GM12878 (cell line): ENCODE measurements at regions not wholly inside any gene's neighbourhood (a gene's known extent, or its start where the extent isn't known, plus 50 kb on each side); places are given as distances from the start of the nearest gene placed in this dataset.

Experiments used
- ATAC-seq: fragments of 200-7000 bp; cut with Tn5 transposase; 3 replicates; pipeline ENCODE4 v1.9.1; 2020; ENCODE audit warnings: mild to moderate bottlenecking, moderate library complexity
- BruUV-seq: library from RNA; stranded (reverse); fragments of 400-500 nt; replicated peaks from 2 replicates; lab custom pipeline; 2021; lab: Mats Ljungman, UMichigan
- CTCF ChIA-PET: fragments of 300-600 bp; sonication (Branson Sonifier 250); formaldehyde crosslinking; extraction: SDS; loops from one replicate; lab custom pipeline; 2021; ENCODE audit warnings: inconsistent platforms; lab: Yijun Ruan, JAX
- POLR2A ChIA-PET: fragments of 350-600 bp; formaldehyde crosslinking; extraction: SDS; loops from one replicate; lab custom pipeline; 2021; ENCODE audit warnings: inconsistent platforms; lab: Charles Lee
- RAD21 ChIA-PET: fragments of 300-600 bp; sonication (Branson Sonifier 250); formaldehyde crosslinking; loops from one replicate; lab custom pipeline; 2023; ENCODE audit warnings: antibody characterized with exemption; ENCODE audit not compliant: unreplicated experiment; lab: Charles Lee
- SMC1A ChIA-PET: fragments of 300-600 bp; sonication (Branson Sonifier 250); formaldehyde crosslinking; loops from one replicate; lab custom pipeline; 2023; ENCODE audit not compliant: unreplicated experiment, uncharacterized antibody; lab: Charles Lee
- DNase-seq: peaks from one replicate; pipeline ENCODE4 v3.0.0-alpha.2; 2011; ENCODE audit warnings: low read depth, low spot score
- FAIRE-seq: peaks from 3 replicates; lab custom pipeline; 2011; peaks lifted over from hg19 to GRCh38; lab: Jason Lieb, UNC
- H2AFZ ChIP-seq: 2 replicates; pipeline ENCODE4 v1.6.0; 2011; ENCODE audit warnings: low read depth, low read length, control low read depth; ENCODE audit not compliant: control insufficient read depth
- H3K27ac ChIP-seq: 2 replicates; pipeline ENCODE4 v1.5.1; 2011; ENCODE audit warnings: control low read depth; ENCODE audit not compliant: control insufficient read depth, insufficient read depth
- H3K27me3 ChIP-seq, 2 experiments: replicated peaks in 1 of 2; 2 replicates each; pipeline versions ENCODE4 v1.6.0 to v1.6.1; 2011; ENCODE audit warnings: low read length in 1 of 2; ENCODE audit not compliant: control insufficient read depth in 2 of 2, insufficient read depth in 2 of 2
- H3K36me3 ChIP-seq, 2 experiments: 2 replicates each; pipeline ENCODE4 v1.5.1; 2011; ENCODE audit warnings: low read length in 1 of 2; ENCODE audit not compliant: control insufficient read depth in 2 of 2, insufficient read depth in 2 of 2
- H3K4me1 ChIP-seq: 2 replicates; pipeline ENCODE4 v1.6.1; 2011; ENCODE audit warnings: mild to moderate bottlenecking, low read length, moderate library complexity, mixed read lengths; ENCODE audit not compliant: control insufficient read depth, insufficient read depth
- H3K4me2 ChIP-seq: 2 replicates; pipeline ENCODE4 v1.6.0; 2011; ENCODE audit warnings: control low read depth; ENCODE audit not compliant: control insufficient read depth, insufficient read depth
- H3K4me3 ChIP-seq: fragments of 200-600 bp; sonication (generic); 2 replicates; pipeline ENCODE4 v1.5.1; 2016
- H3K79me2 ChIP-seq: 2 replicates; pipeline ENCODE4 v1.6.0; 2011; ENCODE audit warnings: low read length; ENCODE audit not compliant: control insufficient read depth, insufficient read depth
- H3K9ac ChIP-seq: 2 replicates; pipeline ENCODE4 v1.8.0; 2011; ENCODE audit warnings: low read length, control low read depth, mixed read lengths; ENCODE audit not compliant: control insufficient read depth, insufficient read depth
- H3K9me3 ChIP-seq: replicated peaks from 3 replicates; pipeline ENCODE4 v1.5.1; 2011; ENCODE audit warnings: mild to moderate bottlenecking, low read length; ENCODE audit not compliant: control insufficient read depth, insufficient read depth
- H4K20me1 ChIP-seq: 2 replicates; pipeline ENCODE4 v1.6.0; 2011; ENCODE audit not compliant: control insufficient read depth, insufficient read depth
- ASH2L ChIP-seq: fragments of 300-600, 200-600 bp; sonication (generic); IDR thresholded peaks from 2 replicates; pipeline ENCODE4 v1.6.1; 2017; ENCODE audit warnings: low read depth, mild to moderate bottlenecking, borderline replicate concordance
- ATF7 ChIP-seq: fragments of 450-650 bp; IDR thresholded peaks from 2 replicates; pipeline ENCODE4 v1.6.1; 2016; ENCODE audit warnings: low read depth, mild to moderate bottlenecking
- BHLHE40 ChIP-seq, 2 experiments: fragments of 450-650 bp in 1 of 2; IDR thresholded peaks; 2 replicates each; pipeline ENCODE4 v1.6.1; 2011 to 2017; ENCODE audit warnings: low read depth in 2 of 2, borderline replicate concordance in 1 of 2, improper control_type of control experiment in 1 of 2, low read length in 1 of 2, mild to moderate bottlenecking in 1 of 2
- NR2C1 ChIP-seq: fragments of 450-650 bp; IDR thresholded peaks from 2 replicates; pipeline ENCODE4 v1.6.1; 2017; ENCODE audit warnings: antibody characterized with exemption, mild to moderate bottlenecking, moderate library complexity
- PAX5 ChIP-seq: IDR thresholded peaks from 2 replicates; pipeline ENCODE4 v1.6.1; 2011; ENCODE audit warnings: low read depth, low read length, borderline replicate concordance
- PML ChIP-seq: IDR thresholded peaks from 2 replicates; pipeline ENCODE4 v1.6.1; 2012; ENCODE audit warnings: low read length, inconsistent platforms
- POLR2A ChIP-seq: IDR thresholded peaks from 2 replicates; pipeline ENCODE4 v1.6.1; 2011; ENCODE audit warnings: low read depth, mild to moderate bottlenecking, low read length
- RAD21 ChIP-seq: IDR thresholded peaks from 2 replicates; pipeline ENCODE4 v1.6.1; 2011; ENCODE audit warnings: mild to moderate bottlenecking, low read depth, low read length, moderate library complexity; ENCODE audit not compliant: insufficient read depth
- STAT1 ChIP-seq: fragments of 450-650 bp; conservative IDR thresholded peaks from 2 replicates; pipeline ENCODE4 v1.6.1; 2014; ENCODE audit warnings: antibody characterized with exemption, mild to moderate bottlenecking
- TCF12 ChIP-seq: IDR thresholded peaks from 2 replicates; pipeline ENCODE4 v1.6.1; 2011; ENCODE audit warnings: low read depth, mild to moderate bottlenecking, low read length
- WGBS: methylation state at CpG from one replicate; pipeline ENCODE4 v1.1.6; 2016; ENCODE audit warnings: low lambda C conversion rate; ENCODE audit not compliant: insufficient replicate concordance, insufficient coverage; ENCODE audit errors: missing lambda C conversion rate; 5-methylcytosine and 5-hydroxymethylcytosine counted together
- in situ Hi-C: fragments of 300-500 bp; cut with MboI; formaldehyde crosslinking; loops from 9 replicates; pipeline ENCODE4 v1.14.3; 2018; ENCODE audit warnings: mixed read lengths
- intact Hi-C: fragments of 100-400 bp; cut with micrococcal nuclease; formaldehyde crosslinking; loops from one replicate; pipeline ENCODE4 v1.14.2; 2022; ENCODE audit not compliant: unreplicated experiment
- TF ChIP-seq, protein P1 (sequence below): fragments of 450-650 bp; IDR thresholded peaks from 2 replicates; pipeline ENCODE4 v1.6.1; 2016; ENCODE audit warnings: mild to moderate bottlenecking, moderate library complexity, borderline replicate concordance
- TF ChIP-seq, protein P2 (sequence below): IDR thresholded peaks from 2 replicates; pipeline ENCODE4 v1.6.1; 2011; ENCODE audit warnings: mild to moderate bottlenecking, low read depth, low read length, moderate library complexity; ENCODE audit not compliant: insufficient replicate concordance
- TF ChIP-seq, protein P3 (sequence below): fragments of 450-650 bp; IDR thresholded peaks from 2 replicates; pipeline ENCODE4 v1.6.1; 2017; ENCODE audit warnings: borderline replicate concordance
- TF ChIP-seq, protein P4 (sequence below): IDR thresholded peaks from 2 replicates; pipeline ENCODE4 v1.6.1; 2012; ENCODE audit warnings: improper control_type of control experiment, low read depth, low read length; ENCODE audit not compliant: insufficient replicate concordance

DNA sequence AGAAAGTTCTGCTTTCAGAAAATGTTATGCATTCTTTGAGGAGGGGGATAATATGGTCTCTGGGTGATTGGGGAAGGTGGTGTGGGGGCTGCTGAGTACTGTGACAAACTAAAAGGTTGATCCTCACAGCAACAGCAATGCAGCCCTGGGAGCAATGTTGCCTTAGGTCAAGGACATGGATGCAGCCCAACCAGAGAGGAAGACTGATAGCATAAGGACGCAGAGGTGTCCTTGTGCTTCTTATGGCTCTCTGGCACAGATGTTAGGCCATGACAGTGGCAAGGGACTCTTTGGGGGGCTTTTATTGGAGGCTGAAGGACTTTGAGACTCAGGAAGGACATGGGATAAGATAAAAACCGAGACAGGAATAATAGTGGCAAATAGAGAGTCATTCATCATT lies 186.2 kb upstream of the PHACTR1 start:
- H3K27ac ChIP-seq: no peak overlapping the region
- no peak overlapping the region for H3K9ac ChIP-seq
- ChIA-PET SMC1A (no interaction called here), POLR2A (no interaction called here), CTCF (no interaction called here), RAD21 (no interaction called here)
- no peaks in the 10 kb centered on the region for H3K4me1 ChIP-seq
- BruUV-seq: no TSS peak
- no peaks in the 10 kb centered on the region for H4K20me1 ChIP-seq
- DNase-seq (no peak), ATAC-seq (no peak), FAIRE-seq (no peak)
- 42% methylated on average over 2 of the region's 2 CpGs for WGBS
- no peaks in the 10 kb centered on the region for H3K79me2 ChIP-seq
- intact Hi-C loops: no loop called here
- H3K9me3 ChIP-seq: no peaks in the 10 kb centered on the region
- no peaks in the 10 kb centered on the region for H3K27me3 ChIP-seq
- no peak overlapping the region for H3K4me2 ChIP-seq
- H3K4me3 ChIP-seq: no peak overlapping the region
- in situ Hi-C loops: no loop called here
- no peak overlapping the region for H2AFZ ChIP-seq
- H3K36me3 ChIP-seq: no peaks in the 10 kb centered on the region
- TF ChIP-seq BHLHE40 (IDR thresholded peaks at IDR 0.05; ENCODE audit: borderline replicate concordance in 1 of 2, low read depth in 2 of 2, low read length in 1 of 2) (no peak), POLR2A (no peak), TCF12 (no peak), ASH2L (no peak), PML (no peak), STAT1 (no peak), ATF7 (no peak), NR2C1 (no peak), PAX5 (no peak), RAD21 (no peak)
- TF ChIP-seq, protein P1, sequence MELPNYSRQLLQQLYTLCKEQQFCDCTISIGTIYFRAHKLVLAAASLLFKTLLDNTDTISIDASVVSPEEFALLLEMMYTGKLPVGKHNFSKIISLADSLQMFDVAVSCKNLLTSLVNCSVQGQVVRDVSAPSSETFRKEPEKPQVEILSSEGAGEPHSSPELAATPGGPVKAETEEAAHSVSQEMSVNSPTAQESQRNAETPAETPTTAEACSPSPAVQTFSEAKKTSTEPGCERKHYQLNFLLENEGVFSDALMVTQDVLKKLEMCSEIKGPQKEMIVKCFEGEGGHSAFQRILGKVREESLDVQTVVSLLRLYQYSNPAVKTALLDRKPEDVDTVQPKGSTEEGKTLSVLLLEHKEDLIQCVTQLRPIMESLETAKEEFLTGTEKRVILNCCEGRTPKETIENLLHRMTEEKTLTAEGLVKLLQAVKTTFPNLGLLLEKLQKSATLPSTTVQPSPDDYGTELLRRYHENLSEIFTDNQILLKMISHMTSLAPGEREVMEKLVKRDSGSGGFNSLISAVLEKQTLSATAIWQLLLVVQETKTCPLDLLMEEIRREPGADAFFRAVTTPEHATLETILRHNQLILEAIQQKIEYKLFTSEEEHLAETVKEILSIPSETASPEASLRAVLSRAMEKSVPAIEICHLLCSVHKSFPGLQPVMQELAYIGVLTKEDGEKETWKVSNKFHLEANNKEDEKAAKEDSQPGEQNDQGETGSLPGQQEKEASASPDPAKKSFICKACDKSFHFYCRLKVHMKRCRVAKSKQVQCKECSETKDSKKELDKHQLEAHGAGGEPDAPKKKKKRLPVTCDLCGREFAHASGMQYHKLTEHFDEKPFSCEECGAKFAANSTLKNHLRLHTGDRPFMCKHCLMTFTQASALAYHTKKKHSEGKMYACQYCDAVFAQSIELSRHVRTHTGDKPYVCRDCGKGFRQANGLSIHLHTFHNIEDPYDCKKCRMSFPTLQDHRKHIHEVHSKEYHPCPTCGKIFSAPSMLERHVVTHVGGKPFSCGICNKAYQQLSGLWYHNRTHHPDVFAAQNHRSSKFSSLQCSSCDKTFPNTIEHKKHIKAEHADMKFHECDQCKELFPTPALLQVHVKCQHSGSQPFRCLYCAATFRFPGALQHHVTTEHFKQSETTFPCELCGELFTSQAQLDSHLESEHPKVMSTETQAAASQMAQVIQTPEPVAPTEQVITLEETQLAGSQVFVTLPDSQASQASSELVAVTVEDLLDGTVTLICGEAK: no peak
- TF ChIP-seq, protein P2, sequence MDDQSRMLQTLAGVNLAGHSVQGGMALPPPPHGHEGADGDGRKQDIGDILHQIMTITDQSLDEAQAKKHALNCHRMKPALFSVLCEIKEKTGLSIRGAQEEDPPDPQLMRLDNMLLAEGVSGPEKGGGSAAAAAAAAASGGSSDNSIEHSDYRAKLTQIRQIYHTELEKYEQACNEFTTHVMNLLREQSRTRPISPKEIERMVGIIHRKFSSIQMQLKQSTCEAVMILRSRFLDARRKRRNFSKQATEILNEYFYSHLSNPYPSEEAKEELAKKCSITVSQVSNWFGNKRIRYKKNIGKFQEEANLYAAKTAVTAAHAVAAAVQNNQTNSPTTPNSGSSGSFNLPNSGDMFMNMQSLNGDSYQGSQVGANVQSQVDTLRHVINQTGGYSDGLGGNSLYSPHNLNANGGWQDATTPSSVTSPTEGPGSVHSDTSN: no peak
- TF ChIP-seq, protein P3, sequence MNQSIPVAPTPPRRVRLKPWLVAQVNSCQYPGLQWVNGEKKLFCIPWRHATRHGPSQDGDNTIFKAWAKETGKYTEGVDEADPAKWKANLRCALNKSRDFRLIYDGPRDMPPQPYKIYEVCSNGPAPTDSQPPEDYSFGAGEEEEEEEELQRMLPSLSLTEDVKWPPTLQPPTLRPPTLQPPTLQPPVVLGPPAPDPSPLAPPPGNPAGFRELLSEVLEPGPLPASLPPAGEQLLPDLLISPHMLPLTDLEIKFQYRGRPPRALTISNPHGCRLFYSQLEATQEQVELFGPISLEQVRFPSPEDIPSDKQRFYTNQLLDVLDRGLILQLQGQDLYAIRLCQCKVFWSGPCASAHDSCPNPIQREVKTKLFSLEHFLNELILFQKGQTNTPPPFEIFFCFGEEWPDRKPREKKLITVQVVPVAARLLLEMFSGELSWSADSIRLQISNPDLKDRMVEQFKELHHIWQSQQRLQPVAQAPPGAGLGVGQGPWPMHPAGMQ: no peak
- TF ChIP-seq, protein P4, sequence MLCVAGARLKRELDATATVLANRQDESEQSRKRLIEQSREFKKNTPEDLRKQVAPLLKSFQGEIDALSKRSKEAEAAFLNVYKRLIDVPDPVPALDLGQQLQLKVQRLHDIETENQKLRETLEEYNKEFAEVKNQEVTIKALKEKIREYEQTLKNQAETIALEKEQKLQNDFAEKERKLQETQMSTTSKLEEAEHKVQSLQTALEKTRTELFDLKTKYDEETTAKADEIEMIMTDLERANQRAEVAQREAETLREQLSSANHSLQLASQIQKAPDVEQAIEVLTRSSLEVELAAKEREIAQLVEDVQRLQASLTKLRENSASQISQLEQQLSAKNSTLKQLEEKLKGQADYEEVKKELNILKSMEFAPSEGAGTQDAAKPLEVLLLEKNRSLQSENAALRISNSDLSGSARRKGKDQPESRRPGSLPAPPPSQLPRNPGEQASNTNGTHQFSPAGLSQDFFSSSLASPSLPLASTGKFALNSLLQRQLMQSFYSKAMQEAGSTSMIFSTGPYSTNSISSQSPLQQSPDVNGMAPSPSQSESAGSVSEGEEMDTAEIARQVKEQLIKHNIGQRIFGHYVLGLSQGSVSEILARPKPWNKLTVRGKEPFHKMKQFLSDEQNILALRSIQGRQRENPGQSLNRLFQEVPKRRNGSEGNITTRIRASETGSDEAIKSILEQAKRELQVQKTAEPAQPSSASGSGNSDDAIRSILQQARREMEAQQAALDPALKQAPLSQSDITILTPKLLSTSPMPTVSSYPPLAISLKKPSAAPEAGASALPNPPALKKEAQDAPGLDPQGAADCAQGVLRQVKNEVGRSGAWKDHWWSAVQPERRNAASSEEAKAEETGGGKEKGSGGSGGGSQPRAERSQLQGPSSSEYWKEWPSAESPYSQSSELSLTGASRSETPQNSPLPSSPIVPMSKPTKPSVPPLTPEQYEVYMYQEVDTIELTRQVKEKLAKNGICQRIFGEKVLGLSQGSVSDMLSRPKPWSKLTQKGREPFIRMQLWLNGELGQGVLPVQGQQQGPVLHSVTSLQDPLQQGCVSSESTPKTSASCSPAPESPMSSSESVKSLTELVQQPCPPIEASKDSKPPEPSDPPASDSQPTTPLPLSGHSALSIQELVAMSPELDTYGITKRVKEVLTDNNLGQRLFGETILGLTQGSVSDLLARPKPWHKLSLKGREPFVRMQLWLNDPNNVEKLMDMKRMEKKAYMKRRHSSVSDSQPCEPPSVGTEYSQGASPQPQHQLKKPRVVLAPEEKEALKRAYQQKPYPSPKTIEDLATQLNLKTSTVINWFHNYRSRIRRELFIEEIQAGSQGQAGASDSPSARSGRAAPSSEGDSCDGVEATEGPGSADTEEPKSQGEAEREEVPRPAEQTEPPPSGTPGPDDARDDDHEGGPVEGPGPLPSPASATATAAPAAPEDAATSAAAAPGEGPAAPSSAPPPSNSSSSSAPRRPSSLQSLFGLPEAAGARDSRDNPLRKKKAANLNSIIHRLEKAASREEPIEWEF: no peak
